Adrenal gland (tissue), 5 donors: ENCODE measurements at regions not wholly inside any gene's neighbourhood (a gene's known extent, or its start where the extent isn't known, plus 50 kb on each side); places are given as distances from the start of the nearest gene placed in this dataset.
"Not testable (repeated sequence)": the region's sequence is repeated elsewhere in the genome, so short reads cannot be mapped to it uniquely, and the experiment has no call there.

ENCODE experiments used
- POLR2A ChIP-seq, 2 donors: fragments of 450-650 bp; IDR thresholded peaks; one replicate each; pipeline ENCODE4 v1.6.1; 2017; ENCODE audit warnings: antibody characterized with exemption in 2 of 2, mild to moderate bottlenecking in 2 of 2, moderate library complexity in 1 of 2
- TF ChIP-seq, protein P1 (sequence below), 6 experiments: fragments of 450-650 bp in 4 of 6; fragments of 200-600 bp in 2 of 6; sonication (generic) in 1 of 6; IDR thresholded peaks; 1 replicate in 5 of 6; 2 replicates in 1 of 6; pipeline versions ENCODE4 v1.5.1 to v1.8.0; 2016 to 2021; ENCODE audit warnings: antibody characterized with exemption in 6 of 6, mild to moderate bottlenecking in 2 of 6, moderate library complexity in 1 of 6
- donor health status: DM: no; HTN: no; CAD: no.

DNA sequence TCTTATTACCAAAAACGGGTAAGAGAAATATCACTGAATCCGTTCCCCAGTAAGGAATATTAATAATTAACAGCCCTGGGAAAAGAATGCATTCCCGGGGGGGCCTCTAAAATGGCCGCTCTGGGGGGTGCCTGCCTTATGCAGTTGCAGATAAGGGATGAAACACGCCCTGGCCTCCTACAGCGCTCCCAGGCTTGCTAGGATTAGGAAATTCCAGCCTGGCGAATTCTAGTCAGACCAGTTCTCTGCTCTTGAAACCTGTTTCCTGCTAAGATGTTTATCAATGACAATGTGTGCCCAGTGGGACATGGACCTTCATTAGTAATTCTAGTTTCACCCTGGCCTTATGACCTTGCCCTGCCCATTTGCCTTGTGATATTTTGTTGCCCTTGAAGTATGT is 76.1 kb upstream of the CRIM1 start:
- not testable (repeated sequence) for TF ChIP-seq POLR2A (IDR thresholded peaks at IDR 0.05)
- TF ChIP-seq, protein P1, sequence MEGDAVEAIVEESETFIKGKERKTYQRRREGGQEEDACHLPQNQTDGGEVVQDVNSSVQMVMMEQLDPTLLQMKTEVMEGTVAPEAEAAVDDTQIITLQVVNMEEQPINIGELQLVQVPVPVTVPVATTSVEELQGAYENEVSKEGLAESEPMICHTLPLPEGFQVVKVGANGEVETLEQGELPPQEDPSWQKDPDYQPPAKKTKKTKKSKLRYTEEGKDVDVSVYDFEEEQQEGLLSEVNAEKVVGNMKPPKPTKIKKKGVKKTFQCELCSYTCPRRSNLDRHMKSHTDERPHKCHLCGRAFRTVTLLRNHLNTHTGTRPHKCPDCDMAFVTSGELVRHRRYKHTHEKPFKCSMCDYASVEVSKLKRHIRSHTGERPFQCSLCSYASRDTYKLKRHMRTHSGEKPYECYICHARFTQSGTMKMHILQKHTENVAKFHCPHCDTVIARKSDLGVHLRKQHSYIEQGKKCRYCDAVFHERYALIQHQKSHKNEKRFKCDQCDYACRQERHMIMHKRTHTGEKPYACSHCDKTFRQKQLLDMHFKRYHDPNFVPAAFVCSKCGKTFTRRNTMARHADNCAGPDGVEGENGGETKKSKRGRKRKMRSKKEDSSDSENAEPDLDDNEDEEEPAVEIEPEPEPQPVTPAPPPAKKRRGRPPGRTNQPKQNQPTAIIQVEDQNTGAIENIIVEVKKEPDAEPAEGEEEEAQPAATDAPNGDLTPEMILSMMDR (IDR thresholded peaks at IDR 0.05), result not testable (repeated sequence)
